ENCODE measurements at regions not wholly inside any gene's neighbourhood (a gene's known extent, or its start where the extent isn't known, plus 50 kb on each side); places are given as distances from the start of the nearest gene placed in this dataset.

DNA sequence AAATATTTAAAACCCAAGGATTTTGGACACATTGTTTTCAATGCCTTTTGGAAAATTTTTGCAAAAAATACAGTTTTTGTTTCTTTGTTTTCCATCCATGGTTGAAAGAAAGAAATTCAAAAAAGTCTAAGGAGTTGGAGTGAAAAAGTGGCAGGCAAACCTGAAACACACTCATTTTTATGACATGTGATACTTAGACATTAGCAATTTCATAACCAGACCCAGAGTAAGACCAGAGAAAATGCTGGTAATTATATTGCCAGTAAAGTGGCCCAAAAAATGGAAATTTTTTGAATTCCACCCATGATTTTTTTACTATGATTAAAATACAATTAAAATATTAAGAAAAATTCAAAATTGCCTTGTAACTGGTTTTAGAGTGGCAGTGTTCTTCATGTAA lies 128.2 kb downstream of the SLC17A6 start:
- Mint-ChIP-seq H3K27me3 (no peaks in the 10 kb centered on the region), H3K4me3 (no peak overlapping the region), H3K4me1 (no peaks in the 10 kb centered on the region), H3K9me3 (no peaks in the 10 kb centered on the region), H3K36me3 (ENCODE audit: low read depth) (no peaks in the 10 kb centered on the region), H3K27ac (no peak overlapping the region)
- intact Hi-C loops (cut with micrococcal nuclease) = no loop called here
- no peak for TF ChIP-seq CTCF (IDR thresholded peaks at IDR 0.05)
- no peak for DNase-seq
- ChIA-PET CTCF (no interaction called here), POLR2A (no interaction called here)
- ATAC-seq (ENCODE audit: low read depth) = no peak

DNA sequence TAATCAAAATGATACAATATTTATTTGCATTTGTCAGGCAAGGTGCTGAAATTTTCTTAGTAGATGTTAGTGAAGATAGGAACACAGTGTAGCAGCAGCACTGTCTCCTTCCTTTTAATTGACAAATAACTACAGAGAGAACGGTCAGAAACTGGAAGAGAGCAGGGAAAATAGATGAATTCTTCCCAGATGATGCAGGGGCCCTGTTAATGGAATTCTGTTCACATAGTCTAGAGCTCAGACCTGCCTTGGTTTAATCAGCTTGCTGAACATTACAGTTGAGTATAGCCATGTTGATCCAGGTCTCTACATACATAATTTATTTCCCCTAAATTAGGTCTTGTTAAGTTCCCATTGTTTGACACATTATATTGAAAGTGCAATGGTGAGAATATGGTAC lies 127.4 kb downstream of the SLC17A6 start:
- Mint-ChIP-seq H3K9me3 (no peaks in the 10 kb centered on the region), H3K36me3 (ENCODE audit: low read depth) (no peaks in the 10 kb centered on the region), H3K27ac (no peak overlapping the region), H3K4me3 (no peak overlapping the region), H3K27me3 (no peaks in the 10 kb centered on the region), H3K4me1 (no peaks in the 10 kb centered on the region)
- POLR2A ChIA-PET = no interaction called here
- CTCF ChIA-PET = no interaction called here
- DNase-seq = no peak
- ATAC-seq (ENCODE audit: low read depth) = no peak
- intact Hi-C loops (cut with micrococcal nuclease) = no loop called here
- TF ChIP-seq CTCF (IDR thresholded peaks at IDR 0.05) = no peak

- Mint-ChIP-seq H3K27me3 (no peaks in the 10 kb centered on the region), H3K4me1 (no peaks in the 10 kb centered on the region), H3K4me3 (no peak overlapping the region), H3K36me3 (ENCODE audit: low read depth) (no peaks in the 10 kb centered on the region), H3K9me3 (no peaks in the 10 kb centered on the region), H3K27ac (no peak overlapping the region)
- intact Hi-C loops (cut with micrococcal nuclease) = no loop called here
- no peak for TF ChIP-seq CTCF (IDR thresholded peaks at IDR 0.05)
- no peak for DNase-seq
- ChIA-PET CTCF (no interaction called here), POLR2A (no interaction called here)
- ATAC-seq (ENCODE audit: low read depth) = no peak
Observed at GRCh38 chr11:22461626-22462025, 123.4 kb downstream of the SLC17A6 start.

DNA sequence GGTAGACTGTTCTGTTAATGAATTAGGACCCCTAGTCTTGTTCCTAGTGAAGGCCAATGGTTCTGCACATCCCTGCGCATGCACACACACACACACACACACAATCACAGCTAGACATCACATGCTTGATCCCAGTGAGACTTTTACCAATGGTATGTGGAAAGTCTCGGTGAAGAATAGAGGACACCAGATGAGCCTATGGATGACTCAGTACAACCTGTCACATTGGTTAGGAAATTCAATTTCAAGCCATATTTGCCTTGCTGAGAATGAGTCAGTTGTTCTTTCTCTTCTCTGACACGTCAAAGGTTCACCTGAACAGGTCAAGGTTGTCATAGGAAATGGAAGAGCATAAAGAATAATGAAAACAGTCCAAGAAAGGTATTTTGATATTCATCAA lies 122.0 kb downstream of the SLC17A6 start:
- ChIA-PET CTCF (no interaction called here), POLR2A (no interaction called here)
- H3K27me3 Mint-ChIP-seq = no peaks in the 10 kb centered on the region
- no peak overlapping the region for H3K4me3 Mint-ChIP-seq
- intact Hi-C loops (cut with micrococcal nuclease) = no loop called here
- H3K9me3 Mint-ChIP-seq = no peaks in the 10 kb centered on the region
- no peaks in the 10 kb centered on the region for H3K4me1 Mint-ChIP-seq
- H3K27ac Mint-ChIP-seq = no peak overlapping the region
- TF ChIP-seq CTCF (IDR thresholded peaks at IDR 0.05) = no peak
- DNase-seq (no peak), ATAC-seq (ENCODE audit: low read depth) (no peak)
- H3K36me3 Mint-ChIP-seq (ENCODE audit: low read depth) = no peaks in the 10 kb centered on the region

GRCh38 chr11:22459048-22459447 lies 120.9 kb downstream of the SLC17A6 start:
- intact Hi-C loops (cut with micrococcal nuclease) = no loop called here
- POLR2A ChIA-PET = no interaction called here
- TF ChIP-seq CTCF (IDR thresholded peaks at IDR 0.05) = no peak
- Mint-ChIP-seq H3K4me1 (no peaks in the 10 kb centered on the region), H3K36me3 (ENCODE audit: low read depth) (no peaks in the 10 kb centered on the region), H3K9me3 (no peaks in the 10 kb centered on the region), H3K4me3 (no peak overlapping the region), H3K27me3 (no peaks in the 10 kb centered on the region), H3K27ac (no peak overlapping the region)
- ATAC-seq (ENCODE audit: low read depth) = no peak
- CTCF ChIA-PET = no interaction called here
- DNase-seq = no peak

All from activated B cell treated with CpG ODN at 0.5 μM for 24 hours (primary cell).